HEK293 (cell line): ENCODE measurements at regions not wholly inside any gene's neighbourhood (a gene's known extent, or its start where the extent isn't known, plus 50 kb on each side); places are given as distances from the start of the nearest gene placed in this dataset.

Experiments
- ZBTB8A ChIP-seq: fragments of 450-650 bp; formaldehyde crosslinking; IDR thresholded peaks from 2 replicates; pipeline ENCODE4 v1.5.1; 2016; ENCODE audit warnings: missing biosample characterization, missing genetic modification characterization
- ZNF302 ChIP-seq: fragments of 450-650 bp; formaldehyde crosslinking; IDR thresholded peaks from 2 replicates; pipeline ENCODE4 v1.5.1; 2016; ENCODE audit warnings: missing biosample characterization, missing genetic modification characterization, low read depth
- TF ChIP-seq, protein P1 (sequence below): fragments of 450-650 bp; formaldehyde crosslinking; IDR thresholded peaks from 2 replicates; pipeline ENCODE4 v1.5.1; 2016; ENCODE audit warnings: missing biosample characterization, missing genetic modification characterization
- TF ChIP-seq, protein P2 (sequence below): fragments of 450-650 bp; IDR thresholded peaks from 2 replicates; pipeline ENCODE4 v1.5.1; 2018; ENCODE audit warnings: missing biosample characterization, mild to moderate bottlenecking, missing genetic modification characterization

DNA sequence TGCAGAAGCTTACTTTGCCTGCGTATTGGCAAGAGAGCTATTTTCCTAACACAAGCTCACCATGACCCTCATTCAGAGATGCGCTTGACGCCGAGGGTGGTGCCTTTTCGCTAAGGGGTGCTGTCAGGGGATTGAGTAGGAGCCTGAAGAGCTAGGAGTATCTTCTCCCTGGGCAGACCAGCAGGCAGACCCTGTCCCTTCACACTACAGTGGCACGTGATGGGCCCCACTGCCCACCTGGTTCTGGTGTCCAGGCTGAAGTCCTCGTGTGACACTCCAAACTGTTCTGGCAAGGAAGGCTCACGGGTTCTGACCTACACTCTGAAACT lies 198.3 kb downstream of the AUH start:
- TF ChIP-seq, protein P1, sequence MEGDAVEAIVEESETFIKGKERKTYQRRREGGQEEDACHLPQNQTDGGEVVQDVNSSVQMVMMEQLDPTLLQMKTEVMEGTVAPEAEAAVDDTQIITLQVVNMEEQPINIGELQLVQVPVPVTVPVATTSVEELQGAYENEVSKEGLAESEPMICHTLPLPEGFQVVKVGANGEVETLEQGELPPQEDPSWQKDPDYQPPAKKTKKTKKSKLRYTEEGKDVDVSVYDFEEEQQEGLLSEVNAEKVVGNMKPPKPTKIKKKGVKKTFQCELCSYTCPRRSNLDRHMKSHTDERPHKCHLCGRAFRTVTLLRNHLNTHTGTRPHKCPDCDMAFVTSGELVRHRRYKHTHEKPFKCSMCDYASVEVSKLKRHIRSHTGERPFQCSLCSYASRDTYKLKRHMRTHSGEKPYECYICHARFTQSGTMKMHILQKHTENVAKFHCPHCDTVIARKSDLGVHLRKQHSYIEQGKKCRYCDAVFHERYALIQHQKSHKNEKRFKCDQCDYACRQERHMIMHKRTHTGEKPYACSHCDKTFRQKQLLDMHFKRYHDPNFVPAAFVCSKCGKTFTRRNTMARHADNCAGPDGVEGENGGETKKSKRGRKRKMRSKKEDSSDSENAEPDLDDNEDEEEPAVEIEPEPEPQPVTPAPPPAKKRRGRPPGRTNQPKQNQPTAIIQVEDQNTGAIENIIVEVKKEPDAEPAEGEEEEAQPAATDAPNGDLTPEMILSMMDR (tag by site-specific recombination), result no peak
- TF ChIP-seq ZBTB8A (tag by site-specific recombination) (no peak), ZNF302 (tag by site-specific recombination) (no peak)
- TF ChIP-seq, protein P2, sequence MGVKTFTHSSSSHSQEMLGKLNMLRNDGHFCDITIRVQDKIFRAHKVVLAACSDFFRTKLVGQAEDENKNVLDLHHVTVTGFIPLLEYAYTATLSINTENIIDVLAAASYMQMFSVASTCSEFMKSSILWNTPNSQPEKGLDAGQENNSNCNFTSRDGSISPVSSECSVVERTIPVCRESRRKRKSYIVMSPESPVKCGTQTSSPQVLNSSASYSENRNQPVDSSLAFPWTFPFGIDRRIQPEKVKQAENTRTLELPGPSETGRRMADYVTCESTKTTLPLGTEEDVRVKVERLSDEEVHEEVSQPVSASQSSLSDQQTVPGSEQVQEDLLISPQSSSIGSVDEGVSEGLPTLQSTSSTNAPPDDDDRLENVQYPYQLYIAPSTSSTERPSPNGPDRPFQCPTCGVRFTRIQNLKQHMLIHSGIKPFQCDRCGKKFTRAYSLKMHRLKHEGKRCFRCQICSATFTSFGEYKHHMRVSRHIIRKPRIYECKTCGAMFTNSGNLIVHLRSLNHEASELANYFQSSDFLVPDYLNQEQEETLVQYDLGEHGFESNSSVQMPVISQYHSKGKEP (tag by site-specific recombination), result no peak
